Hematopoietic multipotent progenitor cell treated with erythropoietin and hydrocortisone succinate and interleukin-3 and kit ligand, for 4 days (in vitro differentiated cells): ENCODE measurements at regions not wholly inside any gene's neighbourhood (a gene's known extent, or its start where the extent isn't known, plus 50 kb on each side); places are given as distances from the start of the nearest gene placed in this dataset.
"Not testable (repeated sequence)": the region's sequence is repeated elsewhere in the genome, so short reads cannot be mapped to it uniquely, and the experiment has no call there.

Experiments
- DNase-seq: peaks from one replicate; pipeline ENCODE4 v3.0.0-alpha.2; 2015

DNA sequence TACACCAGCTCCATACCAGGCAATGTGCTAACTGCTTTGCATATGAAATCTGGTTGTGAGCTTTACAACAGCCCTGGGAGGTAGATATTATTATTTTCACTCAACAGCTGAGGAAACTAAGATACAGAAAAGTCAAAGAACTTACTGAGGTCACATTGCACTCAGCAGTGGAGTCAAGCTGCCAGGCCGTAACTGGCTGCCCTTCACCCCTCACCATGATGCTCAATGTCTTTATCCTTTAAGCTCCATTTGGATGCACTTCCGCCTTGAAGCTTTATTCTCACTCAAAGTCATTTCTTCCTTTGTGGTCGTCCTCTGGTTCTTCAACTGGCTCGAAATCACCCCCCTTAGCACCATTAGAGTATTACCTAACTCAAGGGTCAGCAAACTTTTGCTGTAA lies 81.7 kb upstream of the RALGPS2 start:
- DNase-seq: no peak

DNA sequence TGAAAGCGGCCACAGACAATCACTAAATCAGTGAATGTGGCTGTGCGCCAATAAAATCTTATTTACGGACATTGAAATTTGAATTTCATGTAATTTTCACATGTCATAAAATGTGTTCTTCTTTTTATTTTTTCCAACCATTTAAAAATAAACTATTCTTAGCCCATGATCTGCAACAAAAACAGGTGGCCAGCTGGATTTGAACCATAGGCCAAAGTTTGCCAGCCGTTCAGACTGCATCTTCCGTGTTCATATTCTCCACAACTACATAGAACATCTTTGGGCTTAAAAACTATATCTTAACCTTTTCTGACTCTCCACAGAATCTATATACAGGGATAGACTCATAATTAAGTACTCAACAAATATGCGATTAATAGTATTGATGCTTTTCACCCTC lies 81.2 kb upstream of the RALGPS2 start:
- DNase-seq: no peak

DNA sequence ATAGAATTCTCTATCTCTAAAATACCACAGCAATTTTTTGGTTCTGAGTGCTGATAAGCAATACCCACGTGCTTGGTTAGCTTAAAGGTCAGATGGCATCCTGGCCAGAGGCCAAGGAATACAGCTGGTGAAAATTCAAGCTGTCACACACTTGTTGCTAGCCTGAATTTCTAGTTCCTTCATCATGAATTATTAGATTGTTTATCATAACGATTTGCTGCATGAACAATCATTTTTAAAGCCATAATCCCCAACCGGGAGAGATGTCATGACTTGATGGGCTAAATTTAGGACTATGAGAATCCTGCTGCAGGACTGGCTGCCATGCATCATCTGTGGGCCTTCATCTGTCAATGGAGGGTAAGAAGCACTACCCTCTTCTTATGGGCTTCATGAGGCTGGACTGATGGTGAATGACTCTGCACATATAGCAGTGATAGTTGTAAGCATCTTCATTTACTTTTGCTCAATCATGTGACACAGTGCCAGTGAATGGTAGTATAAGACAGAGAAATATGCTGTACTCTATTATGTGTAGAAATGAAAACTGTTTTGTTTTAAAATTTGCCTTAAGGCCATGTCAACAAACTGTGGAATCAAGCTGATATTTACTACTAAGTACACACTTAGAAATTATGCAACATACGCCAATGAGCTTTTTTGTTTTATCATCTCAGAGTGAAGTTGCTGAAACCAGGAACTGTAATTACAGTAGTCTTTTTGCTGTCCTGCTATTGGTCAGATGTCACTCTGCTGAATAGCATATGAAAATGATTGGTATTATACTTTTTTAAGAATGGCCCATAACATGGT lies 80.5 kb upstream of the RALGPS2 start:
- peak; percentile 70 for DNase-seq

DNA sequence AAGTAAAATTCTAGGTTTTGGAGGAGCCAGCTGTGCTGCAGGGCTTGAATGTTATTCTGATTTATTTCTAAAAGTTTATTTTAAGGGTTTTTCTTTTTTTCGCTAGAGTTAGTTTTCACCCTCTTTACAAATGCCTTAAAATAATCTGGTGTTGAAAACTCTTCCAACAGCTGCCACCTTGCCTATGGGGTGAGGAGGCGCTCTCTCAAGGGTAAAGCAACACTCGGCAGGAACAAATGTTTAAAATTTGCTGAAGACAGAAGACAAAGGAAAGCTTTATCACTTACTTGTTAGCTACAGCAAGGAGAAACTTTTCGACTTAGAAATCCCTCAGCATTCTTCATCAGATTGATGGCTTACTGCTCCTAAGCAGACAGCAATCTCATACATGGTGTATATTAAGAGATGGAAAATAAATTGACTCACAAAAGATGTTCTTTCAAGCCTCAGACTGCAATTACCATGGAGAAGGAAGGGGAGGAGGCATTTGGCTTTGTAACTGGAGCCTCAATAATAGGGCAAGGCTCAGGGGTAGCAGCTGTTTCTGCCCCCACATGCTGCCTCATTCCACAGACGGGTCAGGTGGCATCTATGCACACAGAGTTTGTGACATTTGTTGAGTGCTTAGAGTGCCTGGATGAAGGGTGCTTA lies 79.8 kb upstream of the RALGPS2 start:
- no peak for DNase-seq

DNA sequence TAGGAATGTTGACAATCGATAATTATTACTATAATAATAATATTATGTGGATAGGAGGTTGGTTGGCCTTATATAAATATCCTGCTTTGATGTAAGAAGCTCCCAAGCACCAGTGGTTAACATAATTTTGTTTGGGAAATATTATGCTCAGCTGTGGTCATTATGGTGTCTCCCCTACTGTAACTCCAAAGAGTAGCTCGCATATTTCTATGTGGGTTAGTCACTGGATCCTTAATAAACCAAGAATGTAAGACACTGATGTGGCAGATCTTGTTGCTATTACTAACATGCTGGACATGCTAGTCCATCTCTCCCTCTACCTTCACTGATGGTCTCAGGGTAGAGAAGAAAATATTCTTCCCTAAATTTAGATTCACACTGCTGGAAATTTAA lies 79.2 kb upstream of the RALGPS2 start:
- no peak for DNase-seq

DNA sequence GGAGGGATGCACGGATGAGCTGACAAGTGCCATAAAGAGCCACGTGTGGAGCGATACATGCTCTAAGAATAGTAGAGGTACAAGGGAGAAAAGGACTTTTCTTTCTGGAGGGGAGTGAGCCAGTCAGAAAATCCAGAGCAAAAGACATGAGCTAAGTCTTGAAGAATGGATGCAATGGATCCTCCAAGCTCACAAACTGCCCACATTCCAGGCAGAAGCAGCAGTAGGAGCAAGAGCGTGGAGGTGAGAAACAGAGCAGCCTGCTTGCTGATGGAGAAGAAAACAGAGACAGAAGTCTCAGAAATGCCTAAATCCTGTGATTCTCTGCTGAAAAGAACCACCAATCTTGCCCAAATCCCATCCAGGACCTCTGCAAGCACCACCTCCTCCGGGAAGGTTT lies 78.2 kb upstream of the RALGPS2 start:
- DNase-seq: no peak

DNA sequence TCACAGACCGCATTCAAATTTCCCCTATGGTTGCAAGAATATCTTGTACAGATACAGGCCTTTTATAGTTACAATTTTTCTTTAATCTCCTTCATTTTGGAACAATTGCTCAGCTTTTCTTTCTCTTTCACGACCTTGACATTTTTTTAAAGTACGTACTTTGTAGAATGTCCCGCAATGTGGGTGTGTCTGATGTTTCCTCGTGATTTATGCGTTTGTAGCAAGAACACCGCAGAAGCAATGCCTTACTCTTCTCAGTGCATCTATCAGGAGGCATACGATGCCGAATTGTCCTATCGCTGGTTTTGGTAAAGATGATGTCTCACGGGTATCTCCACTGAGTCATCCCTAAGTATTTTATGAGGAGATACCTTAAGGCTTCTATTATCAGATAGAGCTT lies 76.9 kb upstream of the RALGPS2 start:
- no peak for DNase-seq

DNA sequence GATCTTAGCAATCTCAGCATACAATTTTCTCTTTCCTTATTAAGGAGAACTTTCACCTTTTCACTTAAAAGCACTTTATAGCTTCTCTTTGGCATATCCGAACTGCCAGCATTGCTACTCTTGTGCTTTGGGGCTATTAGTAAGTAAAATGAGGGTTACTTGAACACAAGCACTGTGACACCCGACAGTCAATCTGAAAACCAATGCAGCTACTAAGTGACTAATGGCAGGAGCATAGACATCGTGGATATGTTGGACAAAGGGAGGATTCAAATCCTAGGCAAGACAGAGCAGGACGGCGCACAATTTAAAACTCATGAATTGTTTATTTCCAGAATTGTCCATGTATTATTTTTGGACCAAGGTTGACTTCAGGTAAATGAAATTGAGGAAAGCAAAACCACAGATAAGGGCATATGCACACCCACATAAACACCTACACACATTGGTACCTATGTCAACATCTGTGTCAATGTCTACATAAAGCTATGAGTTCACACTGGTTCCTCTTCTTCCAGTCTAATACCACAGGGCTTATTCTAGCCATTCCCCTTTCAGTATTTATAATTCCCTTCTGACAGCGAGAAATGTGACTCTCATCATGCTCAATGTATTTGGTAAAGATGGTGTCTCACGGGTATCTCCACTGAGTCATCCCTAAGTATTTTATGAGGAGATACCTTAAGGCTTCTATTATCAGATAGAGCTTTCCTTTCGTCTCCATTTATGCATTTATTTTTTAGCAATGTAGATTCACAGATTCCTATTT lies 75.3 kb upstream of the RALGPS2 start:
- no peak for DNase-seq

DNA sequence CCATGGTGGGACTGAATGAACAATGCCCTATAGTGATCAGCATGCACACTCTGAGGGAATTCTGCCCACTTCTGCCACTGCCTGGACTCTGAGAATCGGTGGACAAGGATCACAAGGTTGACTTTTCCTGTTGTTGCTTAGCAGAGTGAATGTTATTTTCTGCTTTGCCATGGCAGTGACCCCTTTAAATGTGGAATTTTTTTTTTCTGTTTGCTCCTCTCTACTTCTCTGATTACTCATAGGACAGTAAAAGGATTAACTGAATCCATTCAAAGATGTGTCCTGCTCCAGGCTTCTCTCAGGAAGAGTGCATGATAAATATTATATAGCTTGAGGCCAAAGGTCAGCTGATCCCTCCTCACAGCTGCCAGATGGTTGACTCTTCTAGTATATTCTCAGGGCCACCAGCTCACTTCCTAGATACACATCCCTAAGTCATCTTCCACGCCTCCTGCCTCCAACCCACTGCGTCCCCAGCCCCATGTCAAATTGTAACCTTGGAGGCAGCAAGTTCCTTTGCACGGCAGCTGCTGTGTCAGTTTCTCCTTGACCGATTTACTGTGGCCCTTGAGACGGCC lies 74.0 kb upstream of the RALGPS2 start:
- no peak for DNase-seq

DNA sequence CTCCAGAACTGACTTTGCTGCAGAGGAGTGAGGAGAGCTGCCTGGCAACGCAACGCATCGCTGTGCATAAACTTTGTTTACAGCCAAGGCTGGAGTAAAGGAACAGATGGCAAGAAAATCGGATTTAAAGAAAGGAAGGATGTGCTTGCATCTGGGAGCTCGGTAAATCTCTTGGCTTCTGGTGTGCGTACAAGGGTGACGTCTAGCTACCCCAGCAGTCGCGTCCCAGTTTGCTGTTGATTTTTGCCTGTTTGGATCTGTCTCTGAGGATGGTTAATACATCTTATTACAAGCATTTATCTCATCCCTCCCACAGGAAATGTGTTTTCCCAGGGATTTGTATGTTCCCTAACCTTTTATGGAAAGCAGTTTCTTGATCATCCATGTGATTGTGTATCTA lies 73.3 kb upstream of the RALGPS2 start:
- no peak for DNase-seq

DNA sequence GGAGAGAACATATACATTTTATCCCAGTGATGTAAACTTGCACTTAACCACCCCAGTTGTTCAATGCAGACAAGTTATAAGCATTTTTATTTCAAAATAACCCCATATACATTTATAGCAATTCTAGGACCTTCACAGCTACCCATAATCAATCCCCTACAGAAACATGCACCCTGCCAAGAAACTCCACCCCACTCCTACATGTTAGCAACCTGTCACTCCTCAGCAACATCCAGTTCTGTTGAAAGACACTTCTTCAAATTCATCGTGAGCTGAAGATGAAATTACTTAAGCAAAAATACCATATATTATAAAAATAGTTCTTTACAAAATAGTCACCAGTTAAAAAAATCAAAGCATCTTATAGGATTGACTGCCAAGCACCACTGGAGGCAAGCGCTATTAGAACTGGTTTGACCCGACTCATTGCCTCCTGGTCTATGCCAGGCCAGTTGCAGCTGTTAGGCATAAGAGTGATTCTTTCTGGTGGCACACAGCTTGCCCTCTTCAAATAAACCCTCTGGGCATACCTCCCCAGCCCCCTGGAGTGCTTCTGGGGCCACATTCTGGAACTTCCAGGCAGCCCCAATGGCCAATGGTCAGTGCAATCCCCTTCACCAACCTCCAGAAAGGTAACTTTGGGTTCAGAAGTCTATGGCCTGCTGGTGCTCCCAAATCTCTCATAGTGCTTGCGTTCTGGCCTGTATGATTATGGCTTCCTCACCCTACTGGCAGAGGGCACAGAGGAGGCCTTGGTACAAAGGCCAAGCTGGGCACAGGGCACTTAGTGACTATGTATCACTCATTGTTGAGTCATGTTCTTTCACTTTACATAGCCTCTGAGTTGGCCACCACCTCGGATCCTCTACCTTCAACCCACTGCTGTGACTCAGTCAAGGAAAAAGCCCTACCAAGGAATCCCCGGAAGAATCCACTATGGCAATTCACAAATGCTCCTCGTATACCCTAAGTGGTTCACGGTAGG lies 72.2 kb upstream of the RALGPS2 start:
- DNase-seq: no peak

DNA sequence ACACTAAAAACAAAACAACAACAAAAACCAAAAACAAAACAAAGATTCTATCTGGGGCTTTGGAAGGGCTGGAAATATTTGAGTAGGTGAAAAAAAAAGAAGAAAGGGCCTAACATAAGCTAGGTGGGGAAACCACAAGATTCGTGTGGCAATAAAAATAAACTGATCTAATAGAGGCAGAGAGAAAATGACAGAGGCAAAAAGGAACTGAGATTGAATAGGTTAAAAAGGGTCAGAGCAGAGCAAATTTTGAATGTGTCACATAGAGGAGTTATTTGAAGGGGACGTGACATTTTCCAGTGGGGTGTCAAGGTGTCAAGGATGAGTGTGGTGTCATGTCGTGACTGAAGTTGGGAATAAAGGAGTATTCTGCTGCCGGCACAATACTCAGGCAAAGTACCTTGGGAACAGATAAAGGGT lies 65.2 kb upstream of the RALGPS2 start:
- no peak for DNase-seq

DNA sequence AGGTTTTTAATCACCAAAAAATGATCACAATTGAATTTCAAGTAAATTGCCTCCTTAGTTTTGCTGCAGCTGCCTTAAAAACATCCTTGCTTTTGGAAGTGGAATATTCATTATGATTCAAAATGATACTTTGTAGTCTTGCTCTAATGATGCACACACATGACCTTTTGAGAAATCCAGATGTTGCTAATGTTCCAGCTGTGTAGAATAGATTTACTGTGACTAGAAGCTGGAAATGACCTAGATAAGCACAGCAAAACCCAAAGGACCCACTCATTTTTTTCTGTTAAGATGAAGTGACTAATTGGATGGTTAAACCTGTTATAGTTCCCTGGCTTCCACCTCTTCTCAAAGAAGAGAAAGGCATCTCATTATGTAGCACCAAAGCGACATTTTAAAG lies 64.6 kb upstream of the RALGPS2 start:
- no peak for DNase-seq

DNA sequence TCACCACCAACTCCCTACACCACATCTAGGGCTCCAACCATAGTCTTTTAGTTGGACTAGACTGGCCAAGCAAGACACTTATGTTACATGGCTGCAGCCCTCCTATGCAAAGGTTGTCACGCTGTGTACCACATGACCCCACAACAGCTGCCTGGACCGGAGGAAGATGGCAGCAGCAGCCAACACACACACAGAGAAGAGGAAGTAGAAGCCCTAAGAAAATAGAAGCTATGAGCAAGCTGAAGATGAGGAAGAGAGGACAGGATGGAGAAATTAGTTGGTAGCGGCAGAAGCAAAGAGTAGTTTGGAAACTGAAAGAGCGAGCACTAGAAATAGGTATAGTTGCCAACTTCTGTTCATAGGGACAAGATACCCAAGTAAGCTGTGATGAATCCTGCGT lies 60.8 kb upstream of the RALGPS2 start:
- peak; percentile 13 for DNase-seq

DNA sequence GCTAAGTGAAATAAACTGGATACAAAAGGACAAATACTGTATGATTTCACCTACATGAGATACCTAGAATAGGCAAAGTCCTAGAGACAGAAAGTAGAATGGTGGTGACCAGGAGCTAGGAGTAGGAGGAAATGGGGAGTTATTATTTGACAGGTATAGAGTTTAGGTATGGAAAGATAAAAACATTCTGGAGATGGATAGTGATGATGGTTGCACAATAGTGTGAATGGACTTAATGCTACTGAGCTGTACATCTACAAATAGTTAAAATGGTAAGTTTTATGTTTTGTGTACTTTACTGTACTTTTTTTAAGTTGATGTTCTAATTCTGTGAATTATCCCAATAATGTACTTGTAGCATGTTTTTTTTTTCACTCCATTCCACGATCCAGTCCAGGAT lies 59.5 kb upstream of the RALGPS2 start:
- DNase-seq: no peak

DNA sequence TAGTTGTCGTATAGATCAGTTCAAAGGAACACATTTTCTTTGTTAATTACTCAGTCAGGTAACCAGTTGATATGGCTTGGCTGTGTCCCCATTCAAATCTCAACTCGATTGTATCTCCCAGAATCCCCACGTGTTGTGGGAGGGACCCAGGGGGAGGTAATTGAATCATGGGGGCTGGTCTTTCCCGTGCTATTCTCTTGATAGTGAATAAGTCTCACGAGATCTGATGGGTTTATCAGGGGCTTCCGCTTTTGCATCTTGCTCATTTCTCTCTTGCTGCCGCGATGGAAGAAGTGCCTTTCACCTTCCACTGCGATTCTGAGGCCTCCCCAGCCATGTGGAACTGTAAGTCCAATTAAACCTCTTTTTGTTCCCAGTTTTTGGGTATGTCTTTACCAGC lies 58.2 kb upstream of the RALGPS2 start:
- DNase-seq: not testable (repeated sequence)

DNA sequence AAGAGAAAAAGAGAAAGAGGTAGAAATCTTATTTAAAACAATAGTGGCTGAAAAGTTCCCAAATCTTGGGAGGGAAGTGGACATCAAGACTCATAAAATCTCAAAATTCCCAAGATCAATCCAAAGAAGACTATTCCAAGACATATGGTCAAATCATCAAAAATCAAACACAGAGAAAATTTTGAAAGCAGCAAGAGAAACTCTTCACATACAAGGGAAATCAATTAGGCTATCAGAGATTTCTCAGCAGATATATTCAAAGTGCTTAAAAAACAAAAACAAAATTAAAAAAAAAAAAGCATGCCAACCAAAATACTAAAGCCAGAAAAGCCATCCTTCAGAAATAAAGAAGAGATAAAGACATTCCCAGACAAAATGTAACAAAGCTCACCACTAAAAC lies 52.6 kb upstream of the RALGPS2 start:
- no peak for DNase-seq

DNA sequence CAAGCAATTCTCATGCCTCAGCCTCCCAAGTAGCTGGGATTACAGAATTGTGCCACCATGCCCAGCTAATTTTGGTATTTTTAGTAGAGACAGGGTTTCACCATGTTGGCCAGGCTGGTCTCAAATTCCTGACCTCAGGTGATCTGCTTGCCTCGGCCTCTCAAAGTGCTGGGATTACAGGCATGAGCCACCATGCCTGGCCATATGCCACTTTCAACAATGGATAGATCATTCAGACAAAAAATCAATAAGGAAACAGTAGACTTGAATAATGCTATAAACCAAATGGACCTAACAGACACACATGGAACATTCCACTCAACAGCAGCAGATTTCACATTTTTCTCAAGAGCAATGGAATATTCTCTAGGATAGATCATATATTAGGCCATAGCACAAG lies 50.5 kb upstream of the RALGPS2 start:
- DNase-seq: not testable (repeated sequence)
